Right lung (tissue), 2 donors: ENCODE measurements at regions not wholly inside any gene's neighbourhood (a gene's known extent, or its start where the extent isn't known, plus 50 kb on each side); places are given as distances from the start of the nearest gene placed in this dataset.
"Not testable (repeated sequence)": the region's sequence is repeated elsewhere in the genome, so short reads cannot be mapped to it uniquely, and the experiment has no call there.

ENCODE experiments used
- DNase-seq, 2 donors: peaks; one replicate each; pipeline ENCODE4 v3.0.0-alpha.2; 2013

DNA sequence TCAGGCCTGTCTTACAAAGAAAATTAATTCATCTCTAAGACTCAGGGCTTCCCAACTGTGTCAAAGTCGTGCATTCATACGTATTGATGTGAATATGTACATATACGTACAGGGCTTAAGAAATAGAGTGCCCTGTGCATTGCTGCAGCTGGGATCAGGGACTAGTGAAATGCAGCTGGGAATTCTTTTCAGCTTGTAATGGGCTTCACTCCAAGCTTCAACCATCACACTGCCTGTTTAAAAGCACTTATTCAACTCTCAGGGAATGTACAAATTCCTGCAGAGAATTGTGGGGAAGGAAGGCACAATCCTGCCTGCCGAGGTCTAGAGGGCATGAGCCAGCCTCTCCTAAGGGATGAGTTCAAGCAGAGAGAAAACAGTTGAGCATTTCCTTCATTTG, 59.6 kb upstream of the MAN2A1 start:
- no peak for DNase-seq

GRCh38 chr5:109628591-109628990, 61.1 kb upstream of the MAN2A1 start:
- no peak for DNase-seq

- not testable (repeated sequence) for DNase-seq
These were observed 68.5 kb upstream of the MAN2A1 start for GRCh38 chr5:109621266-109621665.

- DNase-seq: no peak
These were observed 69.1 kb upstream of the MAN2A1 start for GRCh38 chr5:109620651-109621050.

GRCh38 chr5:109619606-109620005, 70.1 kb upstream of the MAN2A1 start:
- peak in 1 of 2 donors; percentile 32 for DNase-seq

DNA sequence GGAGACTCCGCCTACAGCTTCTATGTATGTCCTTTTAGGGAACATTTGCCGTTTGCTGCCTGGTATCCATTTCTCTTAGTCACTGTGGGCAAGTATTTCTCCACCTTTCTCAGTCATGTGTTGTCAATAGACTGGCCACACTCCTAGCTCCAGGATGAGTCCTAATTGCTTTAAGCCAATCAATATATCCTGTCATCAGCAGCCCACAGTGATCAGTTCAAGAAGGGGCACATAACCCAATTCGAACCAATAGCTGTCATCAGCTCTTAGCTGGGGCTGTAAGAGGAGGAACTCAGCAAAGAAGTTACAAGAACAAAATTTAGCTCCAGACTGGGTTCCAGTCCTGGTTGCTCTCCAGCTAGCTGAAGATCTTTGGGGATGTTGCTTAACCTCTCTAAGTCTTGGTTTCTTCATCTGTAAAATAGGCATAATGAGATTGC, 70.7 kb upstream of the MAN2A1 start:
- no peak for DNase-seq

DNA sequence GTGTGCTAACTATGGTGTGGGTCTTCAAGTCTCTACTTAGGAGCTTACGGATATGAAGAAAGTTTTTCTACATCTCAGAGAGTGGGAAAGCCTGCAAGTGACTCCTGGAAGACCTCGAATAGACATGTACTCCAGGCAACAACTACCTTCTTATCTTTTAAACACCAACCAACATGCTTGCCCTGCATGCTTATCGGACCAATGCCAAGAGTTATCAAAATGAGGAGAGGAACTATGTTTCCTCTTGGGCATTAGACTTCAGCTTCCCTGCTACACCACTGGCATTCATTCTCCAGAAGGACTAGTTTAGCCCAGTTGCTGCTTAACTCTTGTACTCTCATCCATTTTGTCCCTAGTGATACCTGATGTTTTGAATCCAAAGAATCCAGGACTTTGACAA, 74.7 kb upstream of the MAN2A1 start:
- no peak for DNase-seq

DNA sequence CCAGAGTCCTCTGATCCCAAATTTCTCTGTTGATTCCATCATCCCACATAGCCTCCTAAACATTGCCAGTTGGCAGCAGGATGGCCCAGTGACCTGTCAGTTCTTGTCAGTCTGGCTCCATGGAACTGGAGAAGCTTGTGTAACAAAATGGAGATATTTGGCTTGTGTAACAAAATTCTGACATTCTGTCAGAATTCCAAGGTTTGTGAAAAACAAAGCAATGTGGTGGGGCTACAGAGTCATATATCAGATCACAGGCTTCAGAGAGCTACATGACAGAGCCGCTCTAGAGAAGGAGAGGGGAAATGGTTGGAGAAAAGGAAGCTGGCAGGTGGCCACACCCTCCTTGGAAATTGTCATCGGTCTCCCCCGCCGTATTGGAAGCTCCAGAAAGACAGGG, 75.4 kb upstream of the MAN2A1 start:
- DNase-seq: no peak

- no peak for DNase-seq
These were observed 77.3 kb upstream of the MAN2A1 start for GRCh38 chr5:109612278-109612905.

DNA sequence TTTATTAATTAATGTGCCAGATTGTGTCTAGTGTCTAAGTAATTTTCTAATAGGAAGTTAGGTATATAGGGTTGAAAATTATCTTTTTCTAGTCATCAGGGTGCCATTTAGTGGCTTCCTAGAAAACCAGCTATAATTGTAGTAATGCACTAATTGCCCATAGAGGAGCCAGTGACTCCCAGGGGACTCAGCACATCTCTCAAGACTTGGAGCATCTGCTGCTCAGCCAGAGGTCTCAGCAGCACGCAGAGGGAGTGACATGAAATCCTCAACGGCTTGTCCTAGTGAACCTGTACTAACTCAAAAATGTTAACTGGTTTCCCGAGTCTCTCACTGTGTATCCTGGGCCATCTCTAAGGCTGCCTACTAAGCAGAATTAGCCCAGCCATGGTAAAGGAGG, 78.2 kb upstream of the MAN2A1 start:
- DNase-seq: no peak

DNA sequence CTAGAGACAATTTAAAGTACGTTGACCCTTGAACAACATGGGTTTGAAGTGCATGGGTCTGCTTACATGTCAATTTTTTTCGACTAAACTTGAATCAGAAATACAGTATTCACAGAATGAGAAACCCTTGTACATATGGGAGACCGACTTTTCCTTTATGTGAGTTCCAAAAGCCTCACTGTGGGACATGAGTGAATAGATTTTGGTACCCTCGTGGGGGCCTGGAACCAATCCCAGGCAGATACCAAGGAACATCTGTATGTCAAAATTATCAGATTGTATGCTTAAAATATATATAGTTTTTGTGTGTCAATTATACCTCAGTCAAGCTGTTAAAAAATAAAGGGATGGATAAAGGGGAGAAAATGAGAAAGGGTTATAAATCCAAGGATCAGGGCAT, 78.7 kb upstream of the MAN2A1 start:
- DNase-seq: no peak

DNA sequence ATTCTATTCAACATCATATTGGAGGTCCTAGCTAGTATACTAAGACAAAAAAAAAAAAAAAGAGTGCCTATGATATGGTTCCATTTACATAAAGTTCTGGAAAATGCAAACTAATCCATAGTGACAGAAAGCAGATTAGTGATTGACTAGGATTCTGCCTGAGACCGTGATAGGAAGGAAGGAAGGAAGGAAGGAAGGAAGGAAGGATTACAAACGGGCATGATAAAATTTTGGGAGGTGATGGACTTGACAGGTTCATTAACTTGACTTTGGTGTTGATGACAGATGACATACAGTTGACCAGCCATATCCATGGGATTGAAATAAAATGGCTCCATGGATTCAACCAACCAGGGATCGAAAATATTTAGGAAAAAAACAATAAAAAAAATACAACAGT, 79.1 kb upstream of the MAN2A1 start:
- no peak for DNase-seq

- no peak for DNase-seq
These were observed 84.5 kb upstream of the MAN2A1 start for GRCh38 chr5:109605207-109605730.

GRCh38 chr5:109604758-109605157, 85.0 kb upstream of the MAN2A1 start:
- DNase-seq: no peak

DNA sequence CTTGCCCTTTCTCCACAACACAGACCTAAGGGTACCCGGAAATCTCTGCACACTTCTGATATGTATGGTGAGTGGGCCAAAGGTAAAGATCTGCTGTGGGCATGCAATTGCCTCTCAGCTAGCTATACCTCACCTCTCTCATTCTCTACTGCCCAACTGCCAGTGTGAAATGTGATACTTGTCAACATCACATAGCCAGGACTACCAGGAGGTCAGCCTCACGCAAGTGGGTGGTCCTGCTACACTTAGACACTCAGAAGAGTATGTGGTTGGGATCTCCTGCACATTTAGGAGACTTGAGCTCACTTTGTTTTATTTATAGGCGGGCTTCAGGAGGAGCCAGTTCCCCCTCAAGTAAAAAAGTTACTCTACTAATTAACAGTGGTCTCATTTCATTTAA, 88.0 kb upstream of the MAN2A1 start:
- DNase-seq: no peak

- no peak for DNase-seq
These were observed 91.8 kb upstream of the MAN2A1 start for GRCh38 chr5:109597893-109598292.

DNA sequence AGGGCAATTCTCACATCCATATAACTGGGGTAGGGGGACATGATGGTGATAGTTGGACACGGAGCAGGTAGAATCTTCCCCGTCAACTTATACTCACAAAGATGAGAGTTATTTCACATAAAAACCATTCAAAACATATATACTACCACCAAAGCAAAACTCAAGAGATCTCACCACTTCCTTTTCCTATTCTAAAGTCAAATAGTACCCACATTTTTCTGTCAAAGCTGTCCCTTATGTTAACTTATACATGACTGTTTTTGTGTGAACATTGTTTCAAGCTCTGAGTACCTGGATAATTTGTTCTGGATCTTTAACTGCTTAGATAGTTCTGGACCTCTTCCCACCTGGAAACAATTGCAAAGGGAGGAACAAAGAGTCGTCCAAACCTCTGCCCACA, 95.5 kb upstream of the MAN2A1 start:
- no peak for DNase-seq

DNA sequence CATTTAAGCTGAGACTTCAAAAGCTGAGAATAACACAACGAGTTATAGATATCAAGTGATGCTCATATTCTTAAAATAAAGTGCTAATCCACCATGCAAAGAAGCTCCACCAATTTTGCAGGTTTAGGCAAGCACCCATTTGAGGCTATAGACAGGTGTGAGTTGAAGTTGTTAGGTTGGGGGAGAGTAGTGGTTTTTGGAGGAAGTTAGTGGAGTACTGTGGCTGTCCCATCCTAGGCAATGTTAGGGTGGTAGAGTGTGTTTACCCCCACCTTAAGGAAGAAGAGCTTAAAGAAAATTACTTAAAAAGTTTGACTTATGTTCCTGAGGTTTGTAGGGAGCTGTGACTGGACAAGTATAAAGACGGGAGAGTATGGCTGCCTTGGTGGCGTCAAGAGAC, 98.9 kb upstream of the MAN2A1 start:
- no peak for DNase-seq

GRCh38 chr5:109589986-109590385, 99.7 kb upstream of the MAN2A1 start:
- DNase-seq: no peak

- no peak for DNase-seq
These were observed 100.5 kb upstream of the MAN2A1 start for GRCh38 chr5:109589239-109589638.

GRCh38 chr5:109588281-109589035, 101.3 kb upstream of the MAN2A1 start:
- DNase-seq: no peak

DNA sequence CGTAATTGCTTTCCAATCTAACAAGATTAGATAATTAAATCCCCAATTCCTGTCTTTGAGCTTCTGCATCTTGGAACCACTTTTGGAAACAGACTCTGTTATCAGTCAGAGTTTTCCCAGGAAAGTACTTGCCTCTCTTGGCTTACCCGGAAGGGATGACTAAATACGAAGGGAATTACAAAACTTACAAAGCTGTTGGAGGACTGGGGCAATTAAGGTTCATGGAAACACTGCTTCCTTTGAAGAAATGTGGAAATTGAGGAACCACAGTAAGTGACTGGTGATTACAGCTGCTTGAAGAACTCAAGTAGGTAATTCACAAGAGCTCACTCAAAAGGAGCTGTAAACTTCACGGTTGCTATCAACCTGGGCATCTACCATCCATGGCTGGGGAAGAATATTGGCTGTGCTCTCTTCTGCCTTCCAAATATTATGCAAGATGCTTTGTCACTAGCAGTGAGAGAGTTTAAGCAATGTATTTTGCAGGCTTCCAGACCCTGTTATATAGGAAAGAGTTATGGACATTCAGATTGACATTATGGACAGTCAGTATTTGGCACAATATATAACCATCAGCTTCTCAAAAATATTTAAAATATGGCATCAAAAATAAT, 104.6 kb upstream of the MAN2A1 start:
- DNase-seq: peak in 1 of 2 donors; percentile 12

DNA sequence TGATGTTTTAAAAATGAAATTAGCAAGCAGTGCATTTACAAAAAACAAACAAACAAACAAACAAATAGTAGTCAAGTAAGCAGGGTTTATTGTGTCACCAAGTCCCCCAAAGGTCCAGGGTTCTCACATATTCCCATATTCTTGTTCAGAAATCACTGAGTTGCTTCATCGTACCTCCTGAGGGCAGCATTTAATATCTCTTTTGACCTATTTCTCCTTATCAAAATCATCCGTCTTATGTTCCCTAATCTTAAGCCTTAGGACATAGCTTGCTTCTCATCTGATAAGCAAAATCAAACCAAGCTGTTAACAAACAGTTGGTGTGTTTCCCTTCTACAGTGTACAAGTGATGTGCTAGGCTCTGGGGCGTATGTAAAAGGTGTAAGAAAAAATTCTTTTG, 109.5 kb upstream of the MAN2A1 start:
- no peak for DNase-seq
